GM12875 (cell line): ENCODE measurements at regions not wholly inside any gene's neighbourhood (a gene's known extent, or its start where the extent isn't known, plus 50 kb on each side); places are given as distances from the start of the nearest gene placed in this dataset.

Source experiments
- H3K4me3 ChIP-seq: one replicate; pipeline ENCODE4 v1.5.1; 2011; ENCODE audit warnings: low read depth, low read length, control low read depth
- TF ChIP-seq, protein P1 (sequence below): IDR thresholded peaks from 2 replicates; pipeline ENCODE4 v1.5.1; 2011; ENCODE audit warnings: low read depth, mild to moderate bottlenecking, control low read depth, inconsistent platforms, low read length, moderate library complexity, borderline replicate concordance; ENCODE audit not compliant: insufficient read depth

DNA sequence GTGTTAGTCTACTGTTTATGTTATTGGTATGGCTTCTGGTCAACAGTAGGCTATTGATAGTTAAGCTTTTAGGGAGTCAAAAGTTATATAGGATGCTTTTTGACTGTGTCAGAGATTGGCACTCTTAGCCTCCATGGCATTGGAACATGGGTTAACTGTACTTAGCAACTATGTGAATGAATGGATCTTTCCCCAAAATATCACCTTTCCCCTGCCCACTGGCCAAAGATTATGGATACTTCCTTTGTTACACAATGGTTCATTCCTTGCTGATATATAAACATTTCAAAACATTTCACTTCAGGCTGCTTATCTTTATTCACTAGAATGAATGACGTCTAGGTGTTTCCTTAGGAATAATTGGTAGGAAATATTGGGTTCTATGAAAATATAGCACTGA, 62.1 kb upstream of the DOCK10 start:
- TF ChIP-seq, protein P1, sequence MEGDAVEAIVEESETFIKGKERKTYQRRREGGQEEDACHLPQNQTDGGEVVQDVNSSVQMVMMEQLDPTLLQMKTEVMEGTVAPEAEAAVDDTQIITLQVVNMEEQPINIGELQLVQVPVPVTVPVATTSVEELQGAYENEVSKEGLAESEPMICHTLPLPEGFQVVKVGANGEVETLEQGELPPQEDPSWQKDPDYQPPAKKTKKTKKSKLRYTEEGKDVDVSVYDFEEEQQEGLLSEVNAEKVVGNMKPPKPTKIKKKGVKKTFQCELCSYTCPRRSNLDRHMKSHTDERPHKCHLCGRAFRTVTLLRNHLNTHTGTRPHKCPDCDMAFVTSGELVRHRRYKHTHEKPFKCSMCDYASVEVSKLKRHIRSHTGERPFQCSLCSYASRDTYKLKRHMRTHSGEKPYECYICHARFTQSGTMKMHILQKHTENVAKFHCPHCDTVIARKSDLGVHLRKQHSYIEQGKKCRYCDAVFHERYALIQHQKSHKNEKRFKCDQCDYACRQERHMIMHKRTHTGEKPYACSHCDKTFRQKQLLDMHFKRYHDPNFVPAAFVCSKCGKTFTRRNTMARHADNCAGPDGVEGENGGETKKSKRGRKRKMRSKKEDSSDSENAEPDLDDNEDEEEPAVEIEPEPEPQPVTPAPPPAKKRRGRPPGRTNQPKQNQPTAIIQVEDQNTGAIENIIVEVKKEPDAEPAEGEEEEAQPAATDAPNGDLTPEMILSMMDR = no peak
- no peak overlapping the region for H3K4me3 ChIP-seq

DNA sequence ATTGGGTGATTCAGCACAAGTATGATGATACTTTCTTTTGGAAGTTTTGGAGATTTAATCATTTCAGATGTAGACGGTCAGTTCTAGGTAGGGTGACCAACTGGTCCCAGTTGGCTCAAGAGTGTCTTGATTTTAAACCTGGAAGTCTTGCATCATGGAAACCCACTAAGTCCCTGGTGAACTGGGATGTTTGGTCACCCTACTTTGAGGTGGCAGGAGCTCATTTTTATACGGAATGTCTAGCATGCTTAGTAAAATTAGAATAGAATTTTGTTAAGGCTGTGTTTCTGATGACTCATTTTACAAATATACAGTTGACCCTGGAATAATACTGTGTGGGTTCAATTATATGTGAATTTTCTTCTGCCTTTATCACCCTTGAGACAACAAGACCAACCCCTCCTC, 61.5 kb upstream of the DOCK10 start:
- H3K4me3 ChIP-seq = no peak overlapping the region

DNA sequence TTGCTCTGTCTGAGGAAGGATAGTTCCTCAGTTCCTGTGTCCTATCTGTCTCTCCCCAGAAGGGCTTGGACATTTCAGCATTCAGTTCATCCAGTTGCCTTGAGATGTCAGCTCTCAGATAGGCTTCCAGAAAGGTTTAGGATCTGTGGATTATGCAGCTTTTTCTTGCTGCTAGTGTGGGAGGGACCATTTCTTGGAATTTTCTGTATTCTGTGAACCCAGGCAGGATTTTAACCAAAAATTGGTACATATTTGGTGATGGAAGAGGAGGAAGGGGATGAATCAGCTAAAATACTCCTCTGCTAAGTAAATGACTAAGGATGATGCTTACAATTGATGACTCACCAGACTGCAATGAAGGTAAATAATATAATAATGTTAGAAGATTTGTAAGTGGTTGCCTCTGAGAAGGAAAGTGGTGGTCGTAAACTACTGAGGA, 58.6 kb upstream of the DOCK10 start:
- no peak overlapping the region for H3K4me3 ChIP-seq
- TF ChIP-seq, protein P1 = no peak

More for the DNA sequence above, 61.5 kb upstream of the DOCK10 start:
- TF ChIP-seq, protein P1 = no peak

DNA sequence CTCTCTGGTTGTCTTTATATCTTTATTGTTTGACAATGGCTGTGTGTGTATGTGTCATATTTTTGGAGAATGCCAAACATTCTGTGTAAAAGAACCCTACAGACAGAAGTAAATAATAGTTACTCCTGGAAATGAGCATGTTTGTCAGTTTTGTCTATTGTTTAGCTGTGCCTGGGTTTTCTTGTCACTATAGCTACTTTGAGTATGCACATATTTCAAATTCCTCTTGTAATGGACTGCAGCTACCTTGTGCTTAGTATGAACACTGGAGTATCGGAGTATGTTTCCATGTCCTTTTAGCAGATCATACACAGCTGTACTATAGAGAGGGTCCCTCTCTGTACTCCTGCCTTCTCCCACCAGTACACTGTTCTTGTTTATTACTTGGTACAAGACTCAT, 58.0 kb upstream of the DOCK10 start:
- no peak overlapping the region for H3K4me3 ChIP-seq
- TF ChIP-seq, protein P1 = no peak

DNA sequence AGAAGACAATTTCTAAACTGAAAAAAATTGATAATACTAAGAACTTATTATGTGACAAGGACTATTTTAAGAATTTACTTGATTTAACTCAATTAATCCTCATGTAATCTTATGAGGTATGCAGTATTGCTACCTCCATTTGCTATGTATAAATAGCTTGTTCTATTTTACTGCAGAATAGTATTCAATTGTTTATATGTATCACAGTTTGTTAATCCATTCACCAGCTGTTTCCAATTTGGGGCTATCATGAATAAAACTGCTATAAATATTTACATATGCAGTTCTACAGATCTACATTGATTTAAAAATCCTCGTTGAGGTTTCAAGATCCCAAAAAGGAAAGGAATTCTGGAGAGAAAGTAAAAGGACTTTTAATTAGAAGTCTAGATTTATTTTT, 54.8 kb upstream of the DOCK10 start:
- no peak overlapping the region for H3K4me3 ChIP-seq
- TF ChIP-seq, protein P1 = no peak
